ENCODE measurements at regions not wholly inside any gene's neighbourhood (a gene's known extent, or its start where the extent isn't known, plus 50 kb on each side); places are given as distances from the start of the nearest gene placed in this dataset.
A peak's percentile ranks its signal among the peaks of the same experiment; 100 is the strongest.

GRCh38 chr1:207248544-207249198 is 72.8 kb upstream of the CD55 start:
- Histone ChIP-seq H3K4me3 (ENCODE audit: low read depth, low read length) (no peak overlapping the region), H3K36me3 (ENCODE audit: control insufficient read depth in 2 of 2, insufficient read depth in 1 of 2, low read length in 2 of 2) (no peaks in the 10 kb centered on the region), H3K27ac (ENCODE audit: extremely low read depth, low read depth, low read length) (no peak overlapping the region), H3K9me3 (ENCODE audit: control insufficient read depth, insufficient read depth, low read depth, low read length) (no peaks in the 10 kb centered on the region), H3K4me1 (ENCODE audit: control insufficient read depth, insufficient read depth, low read length) (no peaks in the 10 kb centered on the region)
- CTCF ChIA-PET, result no interaction called here
- TF ChIP-seq ZNF391 (tag by site-specific recombination; IDR thresholded peaks at IDR 0.05; ENCODE audit: borderline replicate concordance, low read depth), result no peak
- TF ChIP-seq ZNF426 (tag by site-specific recombination; IDR thresholded peaks at IDR 0.05), result 0 out of 2 replicates have a peak, but pooled peaks have one; percentile 11
- POLR2A ChIA-PET, result no interaction called here

- Histone ChIP-seq H3K9me3 (ENCODE audit: control insufficient read depth, insufficient read depth, low read depth, low read length) (no peaks in the 10 kb centered on the region), H3K36me3 (ENCODE audit: control insufficient read depth in 2 of 2, insufficient read depth in 1 of 2, low read length in 2 of 2) (no peaks in the 10 kb centered on the region), H3K4me3 (ENCODE audit: low read depth, low read length) (no peak overlapping the region), H3K4me1 (ENCODE audit: control insufficient read depth, insufficient read depth, low read length) (no peaks in the 10 kb centered on the region), H3K27ac (ENCODE audit: extremely low read depth, low read depth, low read length) (no peak overlapping the region)
- ChIA-PET POLR2A (no interaction called here), CTCF (no interaction called here)
- no peak for TF ChIP-seq ZNF513 (tag by site-specific recombination; IDR thresholded peaks at IDR 0.05)
- TF ChIP-seq ZNF423 (tag by site-specific recombination; IDR thresholded peaks at IDR 0.05), result no peak
- no peak for TF ChIP-seq ZNF704 (tag by site-specific recombination; IDR thresholded peaks at IDR 0.05)
- no peak for TF ChIP-seq ZNF670 (tag by site-specific recombination; IDR thresholded peaks at IDR 0.05; ENCODE audit: low read depth)
- no peak for TF ChIP-seq OVOL3 (tag by site-specific recombination; IDR thresholded peaks at IDR 0.05)
Observed at GRCh38 chr1:207250431-207250830, 71.0 kb upstream of the CD55 start.

- no peaks in the 10 kb centered on the region for H3K4me1 ChIP-seq (ENCODE audit: control insufficient read depth, insufficient read depth, low read length)
- ChIA-PET CTCF (no interaction called here), POLR2A (no interaction called here)
- H3K4me3 ChIP-seq (ENCODE audit: low read depth, low read length), result no peak overlapping the region
- no peaks in the 10 kb centered on the region for H3K9me3 ChIP-seq (ENCODE audit: control insufficient read depth, insufficient read depth, low read depth, low read length)
- H3K27ac ChIP-seq (ENCODE audit: extremely low read depth, low read depth, low read length), result no peak overlapping the region
- no peaks in the 10 kb centered on the region for H3K36me3 ChIP-seq (ENCODE audit: control insufficient read depth in 2 of 2, insufficient read depth in 1 of 2, low read length in 2 of 2)
- TF ChIP-seq KLF17 (tag by site-specific recombination; IDR thresholded peaks at IDR 0.05), result no peak
- TF ChIP-seq ZNF510 (tag by site-specific recombination; IDR thresholded peaks at IDR 0.05; ENCODE audit: insufficient replicate concordance), result no peak
- TF ChIP-seq ZBTB26 (tag by site-specific recombination; optimal IDR thresholded peaks at IDR 0.05), result no peak
- TF ChIP-seq EGR2 (tag by site-specific recombination; IDR thresholded peaks at IDR 0.05; ENCODE audit: low read depth), result no peak
- TF ChIP-seq ZNF555 (tag by site-specific recombination; conservative IDR thresholded peaks at IDR 0.05), result no peak
- no peak for TF ChIP-seq ZNF747 (tag by site-specific recombination; IDR thresholded peaks at IDR 0.05)
- no peak for TF ChIP-seq ZNF792 (tag by site-specific recombination; IDR thresholded peaks at IDR 0.05)
- no peak for TF ChIP-seq ZNF843 (tag by site-specific recombination; IDR thresholded peaks at IDR 0.05)
- TF ChIP-seq ZNF692 (tag by site-specific recombination; IDR thresholded peaks at IDR 0.05), result no peak
- TF ChIP-seq ZSCAN30 (tag by site-specific recombination; IDR thresholded peaks at IDR 0.05), result no peak
- no peak for TF ChIP-seq ZNF626 (tag by site-specific recombination; IDR thresholded peaks at IDR 0.05)
- TF ChIP-seq WT1 (tag by site-specific recombination; IDR thresholded peaks at IDR 0.05), result no peak
- no peak for TF ChIP-seq PATZ1 (tag by site-specific recombination; IDR thresholded peaks at IDR 0.05)
Observed at GRCh38 chr1:207251066-207251465, 70.4 kb upstream of the CD55 start.
